ENCODE measurements at regions not wholly inside any gene's neighbourhood (a gene's known extent, or its start where the extent isn't known, plus 50 kb on each side); places are given as distances from the start of the nearest gene placed in this dataset.

DNA sequence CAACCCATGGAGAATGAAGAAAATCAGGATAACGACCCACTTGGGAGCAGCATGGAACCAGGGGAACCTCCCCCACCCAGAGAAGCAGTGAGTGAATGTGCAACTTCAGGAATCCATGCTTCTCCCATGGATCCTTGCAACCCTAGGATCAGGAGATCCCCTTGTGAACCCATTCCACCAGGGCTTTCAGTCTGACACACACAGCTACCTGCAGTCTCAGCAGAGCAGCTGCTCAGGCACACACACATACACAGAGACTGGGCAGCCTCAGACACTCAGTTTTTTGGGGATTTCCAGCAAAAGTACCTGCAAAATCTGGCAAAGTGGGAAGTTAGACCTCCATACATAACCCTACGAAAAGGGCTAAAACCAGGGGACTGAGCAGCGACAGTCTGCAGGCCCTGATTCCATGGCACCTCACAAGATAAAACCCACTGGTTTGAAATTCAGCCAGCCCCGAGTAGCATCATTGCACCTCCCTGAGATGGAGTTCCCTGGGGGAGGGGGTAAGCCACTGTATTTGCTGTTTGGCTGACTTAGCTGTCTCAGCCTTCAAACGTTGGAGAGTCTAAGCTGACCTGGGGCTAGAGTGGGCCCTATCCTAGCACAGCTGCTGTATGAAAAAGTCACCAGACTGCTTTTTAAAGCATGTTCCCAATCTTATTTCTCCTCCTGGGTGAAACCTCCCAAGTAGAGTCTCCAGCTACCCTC lies 737.5 kb upstream of the NDST4 start:
- no peak overlapping the region for H3K9ac ChIP-seq (ENCODE audit: low read depth, low read length)
- no peak overlapping the region for H3K4me3 ChIP-seq (ENCODE audit: low read length)
- H3K9me3 ChIP-seq (replicated peaks; ENCODE audit: low read length), result peaks cover 6% of the 10 kb centered on the region
- no peaks in the 10 kb centered on the region for H3K4me1 ChIP-seq (ENCODE audit: control insufficient read depth, insufficient read depth, low read length)
- no peaks in the 10 kb centered on the region for H3K27me3 ChIP-seq (ENCODE audit: control insufficient read depth, insufficient read depth, low read length)
- no peaks in the 10 kb centered on the region for H3K36me3 ChIP-seq (ENCODE audit: insufficient read depth, low read length)
- no peak overlapping the region for H3K4me2 ChIP-seq (ENCODE audit: low read length)

DNA sequence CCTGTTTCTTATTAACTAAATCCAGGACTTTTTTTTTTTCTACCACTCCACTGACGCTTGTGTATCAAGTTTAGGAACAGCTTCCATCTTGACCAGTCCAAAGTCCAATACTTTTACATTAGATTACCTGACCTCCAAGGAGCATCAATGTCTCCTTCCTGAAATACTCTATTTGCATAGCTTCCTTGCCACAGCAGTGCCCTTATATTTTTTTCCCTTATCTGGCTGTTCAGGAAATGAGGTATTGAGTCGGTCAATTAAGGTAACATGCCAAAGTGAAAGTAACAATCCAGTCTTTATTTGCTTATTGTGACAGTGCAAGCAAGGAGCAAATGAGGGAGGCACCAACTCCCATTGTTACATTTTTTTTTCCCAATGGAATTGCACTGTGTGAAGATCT lies 730.8 kb upstream of the NDST4 start:
- Histone ChIP-seq H3K4me1 (ENCODE audit: control insufficient read depth, insufficient read depth, low read length) (no peaks in the 10 kb centered on the region), H3K4me3 (ENCODE audit: low read length) (no peak overlapping the region), H3K27me3 (ENCODE audit: control insufficient read depth, insufficient read depth, low read length) (no peaks in the 10 kb centered on the region), H3K36me3 (ENCODE audit: insufficient read depth, low read length) (no peaks in the 10 kb centered on the region), H3K9ac (ENCODE audit: low read depth, low read length) (no peak overlapping the region), H3K4me2 (ENCODE audit: low read length) (no peak overlapping the region), H3K9me3 (replicated peaks; ENCODE audit: low read length) (no peaks in the 10 kb centered on the region)

DNA sequence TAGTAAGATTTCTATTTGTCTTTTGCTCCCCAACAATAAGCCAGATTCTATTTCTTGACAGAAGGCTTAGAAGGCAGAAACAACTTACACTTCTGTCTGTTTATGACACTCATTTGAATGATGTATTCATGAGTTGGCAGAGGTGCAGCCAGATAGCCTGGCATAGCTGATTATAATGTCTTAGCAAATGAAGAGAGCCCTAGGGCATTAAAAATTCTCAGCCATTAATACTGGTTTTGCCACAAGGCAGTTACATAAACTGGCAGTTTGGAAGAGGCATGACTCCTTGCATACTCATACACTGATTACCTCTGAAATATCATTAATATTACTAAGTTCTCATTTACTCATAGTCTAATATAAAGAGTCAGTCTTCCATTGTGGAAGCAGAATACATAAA lies 728.5 kb upstream of the NDST4 start:
- Histone ChIP-seq H3K27me3 (ENCODE audit: control insufficient read depth, insufficient read depth, low read length) (no peaks in the 10 kb centered on the region), H3K4me1 (ENCODE audit: control insufficient read depth, insufficient read depth, low read length) (no peaks in the 10 kb centered on the region), H3K4me2 (ENCODE audit: low read length) (no peak overlapping the region), H3K9me3 (replicated peaks; ENCODE audit: low read length) (no peaks in the 10 kb centered on the region), H3K4me3 (ENCODE audit: low read length) (no peak overlapping the region), H3K36me3 (ENCODE audit: insufficient read depth, low read length) (no peaks in the 10 kb centered on the region), H3K9ac (ENCODE audit: low read depth, low read length) (no peak overlapping the region)

DNA sequence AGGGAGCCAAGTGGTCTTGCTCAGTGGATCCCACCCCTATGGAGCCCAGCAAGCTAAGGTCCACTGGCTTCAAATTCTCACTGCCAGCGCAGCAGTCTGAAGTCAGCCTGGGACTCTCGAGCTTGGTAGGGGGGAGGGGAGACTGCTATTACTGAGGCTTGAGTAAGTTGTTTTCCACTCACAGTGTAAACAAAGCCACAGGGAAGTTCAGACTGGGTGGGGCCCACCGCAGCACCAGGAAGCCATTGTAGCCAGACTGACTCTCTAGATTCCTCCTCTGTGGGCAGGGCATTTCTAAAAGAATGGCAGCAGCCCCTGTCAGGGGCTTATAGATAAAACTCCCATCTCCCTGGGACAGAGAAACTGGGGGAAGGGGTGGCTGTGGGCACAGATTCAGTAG lies 721.0 kb upstream of the NDST4 start:
- no peak overlapping the region for H3K4me3 ChIP-seq (ENCODE audit: low read length)
- no peaks in the 10 kb centered on the region for H3K9me3 ChIP-seq (replicated peaks; ENCODE audit: low read length)
- no peak overlapping the region for H3K4me2 ChIP-seq (ENCODE audit: low read length)
- H3K27me3 ChIP-seq (ENCODE audit: control insufficient read depth, insufficient read depth, low read length), result no peaks in the 10 kb centered on the region
- H3K36me3 ChIP-seq (ENCODE audit: insufficient read depth, low read length), result no peaks in the 10 kb centered on the region
- no peaks in the 10 kb centered on the region for H3K4me1 ChIP-seq (ENCODE audit: control insufficient read depth, insufficient read depth, low read length)
- H3K9ac ChIP-seq (ENCODE audit: low read depth, low read length), result no peak overlapping the region

DNA sequence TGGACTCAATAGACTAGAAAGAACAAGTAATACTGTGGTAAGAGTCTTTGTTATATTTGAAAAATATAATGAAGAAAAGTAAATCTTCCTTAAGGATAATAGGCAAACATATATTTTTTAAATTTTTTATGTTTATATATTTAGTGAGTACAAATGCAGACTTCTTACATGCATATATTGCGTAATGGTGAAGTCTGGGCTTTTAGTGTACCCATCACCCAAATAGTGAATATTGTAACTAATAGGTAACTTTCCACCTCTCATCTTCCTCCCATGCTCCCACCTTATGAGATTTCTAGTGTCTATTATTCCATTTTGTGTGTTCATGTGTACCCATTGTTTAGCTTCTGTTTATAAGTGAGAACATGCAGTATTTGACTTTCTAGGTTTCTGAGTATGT lies 711.2 kb upstream of the NDST4 start:
- H3K4me2 ChIP-seq (ENCODE audit: low read length), result no peak overlapping the region
- H3K9ac ChIP-seq (ENCODE audit: low read depth, low read length), result no peak overlapping the region
- H3K27me3 ChIP-seq (ENCODE audit: control insufficient read depth, insufficient read depth, low read length), result no peaks in the 10 kb centered on the region
- no peak overlapping the region for H3K4me3 ChIP-seq (ENCODE audit: low read length)
- no peaks in the 10 kb centered on the region for H3K4me1 ChIP-seq (ENCODE audit: control insufficient read depth, insufficient read depth, low read length)
- H3K36me3 ChIP-seq (ENCODE audit: insufficient read depth, low read length), result no peaks in the 10 kb centered on the region
- H3K9me3 ChIP-seq (replicated peaks; ENCODE audit: low read length), result no peaks in the 10 kb centered on the region

DNA sequence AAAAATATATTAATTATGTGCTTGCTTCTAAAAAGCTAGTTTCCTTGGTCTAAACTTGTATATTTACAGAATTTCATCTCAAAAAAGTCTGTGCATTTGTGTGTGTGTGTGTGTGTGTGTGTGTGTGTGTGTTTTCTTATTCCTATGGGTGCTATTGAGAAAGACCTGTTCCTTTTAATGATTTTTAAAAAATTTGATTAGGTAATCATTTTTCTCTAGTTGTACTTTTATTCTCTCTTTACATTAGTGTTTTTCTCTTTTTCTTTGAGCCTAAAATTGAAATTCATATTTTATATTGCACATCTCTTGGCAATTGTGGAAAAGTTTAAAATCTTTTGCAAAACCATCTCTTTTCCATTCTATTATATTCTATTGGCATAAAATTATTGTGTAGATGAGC lies 690.4 kb upstream of the NDST4 start:
- Histone ChIP-seq H3K9ac (ENCODE audit: low read depth, low read length) (no peak overlapping the region), H3K27me3 (ENCODE audit: control insufficient read depth, insufficient read depth, low read length) (no peaks in the 10 kb centered on the region), H3K9me3 (replicated peaks; ENCODE audit: low read length) (no peaks in the 10 kb centered on the region), H3K36me3 (ENCODE audit: insufficient read depth, low read length) (no peaks in the 10 kb centered on the region), H3K4me3 (ENCODE audit: low read length) (no peak overlapping the region), H3K4me1 (ENCODE audit: control insufficient read depth, insufficient read depth, low read length) (no peaks in the 10 kb centered on the region), H3K4me2 (ENCODE audit: low read length) (no peak overlapping the region)

DNA sequence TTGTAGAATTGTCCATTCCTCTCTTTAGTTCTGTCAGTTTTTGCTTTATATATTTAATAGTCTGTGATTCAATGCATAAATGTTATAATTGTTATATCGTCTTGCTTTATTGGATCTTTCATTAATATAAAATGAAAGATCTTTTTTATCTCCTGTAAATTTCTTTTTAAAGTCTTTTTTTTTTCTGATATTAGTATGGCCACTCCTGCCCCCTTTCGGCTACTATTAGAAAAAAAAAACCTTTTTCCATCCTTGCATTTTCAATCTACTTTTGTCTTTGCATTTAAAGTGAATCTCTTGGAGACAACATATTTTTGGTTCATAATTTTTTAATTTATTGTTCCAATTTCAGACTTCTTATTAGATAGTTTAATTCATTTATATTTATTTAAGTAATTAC lies 677.4 kb upstream of the NDST4 start:
- peaks cover 6% of the 10 kb centered on the region for H3K9me3 ChIP-seq (replicated peaks; ENCODE audit: low read length)
- no peak overlapping the region for H3K9ac ChIP-seq (ENCODE audit: low read depth, low read length)
- H3K36me3 ChIP-seq (ENCODE audit: insufficient read depth, low read length), result no peaks in the 10 kb centered on the region
- no peaks in the 10 kb centered on the region for H3K27me3 ChIP-seq (ENCODE audit: control insufficient read depth, insufficient read depth, low read length)
- no peak overlapping the region for H3K4me3 ChIP-seq (ENCODE audit: low read length)
- H3K4me1 ChIP-seq (ENCODE audit: control insufficient read depth, insufficient read depth, low read length), result no peaks in the 10 kb centered on the region
- no peak overlapping the region for H3K4me2 ChIP-seq (ENCODE audit: low read length)

DNA sequence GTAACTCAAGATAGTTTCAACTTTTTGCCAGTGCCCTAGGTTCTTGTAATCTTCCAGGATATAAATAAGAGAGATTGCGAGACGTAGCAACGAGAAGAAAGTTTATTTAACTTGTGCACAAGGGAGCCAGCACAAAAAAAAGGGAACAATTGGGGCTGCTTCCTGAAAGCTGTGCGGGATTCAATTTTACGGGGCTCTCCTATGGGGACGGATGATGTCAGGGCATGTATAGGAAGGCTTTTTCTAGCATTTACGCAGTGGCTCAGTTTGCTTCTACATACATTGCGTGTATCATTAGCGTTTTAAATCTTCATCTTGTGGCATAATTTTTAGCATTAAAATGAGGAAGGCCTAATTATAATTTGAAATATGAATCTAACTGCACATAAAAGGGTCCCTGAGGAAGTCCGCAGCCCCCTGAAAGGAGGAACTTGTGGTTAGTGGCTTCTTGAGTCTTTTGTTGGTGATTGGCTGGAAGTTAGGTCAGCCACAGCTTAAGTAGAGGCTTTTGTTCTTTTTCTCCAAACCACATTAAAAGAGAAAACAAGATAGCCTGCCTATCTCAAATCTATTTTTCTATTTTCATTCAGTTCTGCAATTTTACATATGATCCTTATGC lies 668.2 kb upstream of the NDST4 start:
- H3K9ac ChIP-seq (ENCODE audit: low read depth, low read length), result no peak overlapping the region
- H3K27me3 ChIP-seq (ENCODE audit: control insufficient read depth, insufficient read depth, low read length), result no peaks in the 10 kb centered on the region
- no peaks in the 10 kb centered on the region for H3K36me3 ChIP-seq (ENCODE audit: insufficient read depth, low read length)
- no peak overlapping the region for H3K4me2 ChIP-seq (ENCODE audit: low read length)
- H3K4me1 ChIP-seq (ENCODE audit: control insufficient read depth, insufficient read depth, low read length), result no peaks in the 10 kb centered on the region
- no peak overlapping the region for H3K4me3 ChIP-seq (ENCODE audit: low read length)
- H3K9me3 ChIP-seq (replicated peaks; ENCODE audit: low read length), result no peaks in the 10 kb centered on the region

DNA sequence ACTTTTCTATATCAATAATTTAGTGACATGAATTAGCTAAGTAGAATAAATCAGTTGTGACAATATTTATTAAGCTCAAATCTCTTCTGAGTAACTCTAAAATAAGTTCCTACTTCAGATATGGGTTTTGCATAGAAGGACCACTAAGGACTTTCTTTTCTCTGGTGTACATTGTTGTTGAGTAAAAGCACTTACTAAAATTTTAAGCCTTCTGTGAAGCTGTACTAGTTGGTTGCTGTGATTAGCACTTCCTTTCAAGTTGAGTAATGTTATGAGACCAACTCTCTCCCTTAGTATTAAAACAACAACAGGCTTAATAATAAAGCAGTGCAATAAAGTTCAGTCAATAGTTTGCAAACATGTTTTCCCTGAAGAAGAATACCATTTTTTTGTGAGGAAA lies 667.4 kb upstream of the NDST4 start:
- H3K27me3 ChIP-seq (ENCODE audit: control insufficient read depth, insufficient read depth, low read length), result no peaks in the 10 kb centered on the region

DNA sequence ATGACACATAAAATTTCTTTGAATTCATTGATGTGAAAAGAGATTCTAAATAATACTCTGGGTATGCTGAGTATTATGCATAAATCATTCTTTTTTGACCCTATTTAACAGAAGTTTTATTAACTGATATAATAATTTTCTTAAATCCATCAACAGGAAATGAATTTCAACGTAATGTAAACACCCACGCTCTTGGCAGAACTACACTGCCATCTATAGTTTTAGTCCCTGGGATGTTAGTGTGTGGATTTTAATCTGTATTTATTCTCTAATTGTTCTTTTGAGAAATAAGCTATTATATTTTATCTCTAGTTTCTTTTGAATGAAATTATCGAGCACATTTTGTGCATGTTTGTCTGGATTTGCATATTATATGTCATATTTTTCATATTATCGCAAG lies 666.8 kb upstream of the NDST4 start:
- no peak overlapping the region for H3K4me3 ChIP-seq (ENCODE audit: low read length)
- H3K27me3 ChIP-seq (ENCODE audit: control insufficient read depth, insufficient read depth, low read length), result no peaks in the 10 kb centered on the region
- H3K4me1 ChIP-seq (ENCODE audit: control insufficient read depth, insufficient read depth, low read length), result no peaks in the 10 kb centered on the region
- no peaks in the 10 kb centered on the region for H3K9me3 ChIP-seq (replicated peaks; ENCODE audit: low read length)
- H3K4me2 ChIP-seq (ENCODE audit: low read length), result no peak overlapping the region
- no peaks in the 10 kb centered on the region for H3K36me3 ChIP-seq (ENCODE audit: insufficient read depth, low read length)
- no peak overlapping the region for H3K9ac ChIP-seq (ENCODE audit: low read depth, low read length)

More for the DNA sequence above, 667.4 kb upstream of the NDST4 start:
- no peak overlapping the region for H3K4me3 ChIP-seq (ENCODE audit: low read length)
- H3K36me3 ChIP-seq (ENCODE audit: insufficient read depth, low read length), result no peaks in the 10 kb centered on the region
- no peak overlapping the region for H3K9ac ChIP-seq (ENCODE audit: low read depth, low read length)
- no peaks in the 10 kb centered on the region for H3K9me3 ChIP-seq (replicated peaks; ENCODE audit: low read length)
- no peaks in the 10 kb centered on the region for H3K4me1 ChIP-seq (ENCODE audit: control insufficient read depth, insufficient read depth, low read length)
- H3K4me2 ChIP-seq (ENCODE audit: low read length), result no peak overlapping the region

DNA sequence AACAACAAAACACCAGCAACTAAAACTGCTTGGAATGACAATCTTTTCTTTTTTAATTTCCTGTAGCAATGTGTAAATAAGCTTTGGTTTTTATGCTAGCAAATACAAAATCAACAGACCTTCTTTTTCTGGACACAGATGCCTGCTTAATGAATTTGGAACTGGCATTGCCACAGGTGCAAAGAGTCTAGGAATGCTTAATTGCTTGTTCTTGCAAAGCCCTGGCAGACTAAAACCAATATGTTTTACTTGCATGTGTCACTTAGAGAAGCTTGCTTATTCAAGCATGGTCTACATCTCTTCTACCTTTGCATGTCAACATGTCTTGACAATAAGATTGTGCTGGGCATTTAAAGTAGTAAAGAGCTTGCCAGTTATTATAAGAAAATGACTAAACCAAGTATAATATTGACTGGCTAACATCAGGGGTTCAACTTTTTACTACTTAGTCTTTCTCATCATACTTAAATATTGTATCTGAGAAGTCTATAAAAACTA lies 656.7 kb upstream of the NDST4 start:
- Histone ChIP-seq H3K9ac (ENCODE audit: low read depth, low read length) (no peak overlapping the region), H3K4me2 (ENCODE audit: low read length) (no peak overlapping the region), H3K4me3 (ENCODE audit: low read length) (no peak overlapping the region)

DNA sequence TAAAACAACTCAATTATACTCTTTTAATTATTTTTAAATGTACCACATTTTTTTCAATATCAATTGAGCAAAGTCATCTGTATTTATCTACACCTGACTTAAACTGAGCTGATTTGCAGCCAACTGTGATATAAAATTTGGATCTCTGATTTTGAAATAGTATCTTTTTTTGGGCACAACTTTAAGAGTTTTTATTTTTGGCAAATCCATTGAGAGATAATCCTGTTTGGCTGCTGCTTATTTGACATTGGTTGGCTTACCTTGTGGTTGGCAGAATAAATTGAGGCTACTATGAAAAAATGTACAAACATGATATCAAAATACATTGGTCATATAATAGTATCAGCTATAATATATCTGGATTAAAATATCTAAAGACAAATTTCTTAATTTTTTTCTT lies 656.0 kb upstream of the NDST4 start:
- no peaks in the 10 kb centered on the region for H3K27me3 ChIP-seq (ENCODE audit: control insufficient read depth, insufficient read depth, low read length)
- H3K4me3 ChIP-seq (ENCODE audit: low read length), result no peak overlapping the region
- no peak overlapping the region for H3K4me2 ChIP-seq (ENCODE audit: low read length)

More for the DNA sequence above, 656.7 kb upstream of the NDST4 start:
- no peaks in the 10 kb centered on the region for H3K4me1 ChIP-seq (ENCODE audit: control insufficient read depth, insufficient read depth, low read length)
- no peaks in the 10 kb centered on the region for H3K36me3 ChIP-seq (ENCODE audit: insufficient read depth, low read length)
- H3K9me3 ChIP-seq (replicated peaks; ENCODE audit: low read length), result no peaks in the 10 kb centered on the region
- no peaks in the 10 kb centered on the region for H3K27me3 ChIP-seq (ENCODE audit: control insufficient read depth, insufficient read depth, low read length)

More for the DNA sequence above, 656.0 kb upstream of the NDST4 start:
- Histone ChIP-seq H3K9ac (ENCODE audit: low read depth, low read length) (no peak overlapping the region), H3K4me1 (ENCODE audit: control insufficient read depth, insufficient read depth, low read length) (no peaks in the 10 kb centered on the region), H3K9me3 (replicated peaks; ENCODE audit: low read length) (no peaks in the 10 kb centered on the region), H3K36me3 (ENCODE audit: insufficient read depth, low read length) (no peaks in the 10 kb centered on the region)

All from skeletal muscle satellite cell (primary cell).